Gastroesophageal sphincter (tissue), 4 donors: ENCODE measurements at regions not wholly inside any gene's neighbourhood (a gene's known extent, or its start where the extent isn't known, plus 50 kb on each side); places are given as distances from the start of the nearest gene placed in this dataset.

Experiments
- ATAC-seq: fragments of 150-250 bp; one replicate; pipeline ENCODE4 v1.9.1; 2016; ENCODE audit warnings: mild to moderate bottlenecking, moderate library complexity
- H3K27ac ChIP-seq, 4 donors: fragments of 200-600 bp; sonication (generic) in 3 of 4; 1 replicate in 3 of 4; 2 replicates in 1 of 4; pipeline ENCODE4 v1.5.1; 2016 to 2019
- H3K27me3 ChIP-seq: fragments of 200-600 bp; sonication (generic); one replicate; pipeline ENCODE4 v1.5.1; 2019
- H3K36me3 ChIP-seq, 2 donors: fragments of 200-600 bp; sonication (generic); one replicate each; pipeline ENCODE4 v1.5.1; 2019; ENCODE audit warnings: control low read depth in 1 of 2
- H3K4me1 ChIP-seq, 3 donors: fragments of 200-600 bp; sonication (generic); 1 replicate in 2 of 3; 2 replicates in 1 of 3; pipeline ENCODE4 v1.5.1; 2016 to 2019; ENCODE audit warnings: control low read depth in 2 of 3
- H3K4me3 ChIP-seq, 2 donors: fragments of 200-600 bp; sonication (generic); one replicate each; pipeline ENCODE4 v1.5.1; 2019; ENCODE audit warnings: mild to moderate bottlenecking in 1 of 2, moderate library complexity in 1 of 2
- H3K9me3 ChIP-seq, 3 donors: fragments of 200-600 bp; sonication (generic); one replicate each; pipeline ENCODE4 v1.5.1; 2017 to 2019; ENCODE audit warnings: control low read depth in 2 of 3
- CTCF ChIP-seq, 4 experiments: fragments of 200-600 bp in 2 of 4; fragments of 450-650 bp in 2 of 4; sonication (generic) in 1 of 4; IDR thresholded peaks; one replicate each; pipeline ENCODE4 v1.5.1; 2017 to 2019; ENCODE audit warnings: antibody characterized with exemption in 4 of 4, mild to moderate bottlenecking in 2 of 4, moderate library complexity in 2 of 4
- EP300 ChIP-seq: sonication (generic); formaldehyde crosslinking; IDR thresholded peaks from one replicate; pipeline ENCODE4 v1.6.1; 2017; ENCODE audit warnings: antibody characterized with exemption, mild to moderate bottlenecking
- POLR2A ChIP-seq, 2 donors: fragments of 450-650 bp; IDR thresholded peaks; one replicate each; pipeline ENCODE4 v1.6.1; 2017; ENCODE audit warnings: antibody characterized with exemption in 2 of 2, mild to moderate bottlenecking in 2 of 2, moderate library complexity in 1 of 2
- POLR2AphosphoS5 ChIP-seq: sonication (generic); formaldehyde crosslinking; IDR thresholded peaks from one replicate; pipeline ENCODE4 v1.6.1; 2017; ENCODE audit warnings: antibody characterized with exemption
- WGBS, 2 donors: methylation state at CpG; one replicate each; pipeline ENCODE4 v1.1.5; 2018; ENCODE audit warnings: low coverage in 1 of 2; 5-methylcytosine and 5-hydroxymethylcytosine counted together

- no peak overlapping the region for H3K4me3 ChIP-seq
- H3K9me3 ChIP-seq = no peaks in the 10 kb centered on the region
- H3K27me3 ChIP-seq = no peaks in the 10 kb centered on the region
- H3K27ac ChIP-seq = no peak overlapping the region
- ATAC-seq = no peak
- H3K36me3 ChIP-seq = no peaks in the 10 kb centered on the region
- 52 to 54% methylated on average over 2 of the region's 2 CpGs for WGBS, 2 donors
- TF ChIP-seq CTCF (IDR thresholded peaks at IDR 0.05) (no peak), POLR2A (IDR thresholded peaks at IDR 0.05) (no peak), POLR2AphosphoS5 (no peak), EP300 (no peak)
- no peaks in the 10 kb centered on the region for H3K4me1 ChIP-seq
Observed at GRCh38 chr2:58908501-58909154, 667.5 kb upstream of the FANCL start.

- no peak overlapping the region for H3K4me3 ChIP-seq
- 93% methylated on average over 1 of the region's 1 CpG for WGBS, 2 donors
- no peak for ATAC-seq
- H3K27me3 ChIP-seq = no peaks in the 10 kb centered on the region
- H3K36me3 ChIP-seq = no peaks in the 10 kb centered on the region
- H3K27ac ChIP-seq = no peak overlapping the region
- TF ChIP-seq POLR2A (IDR thresholded peaks at IDR 0.05) (no peak), EP300 (no peak), POLR2AphosphoS5 (no peak), CTCF (IDR thresholded peaks at IDR 0.05) (no peak)
- H3K9me3 ChIP-seq = no peaks in the 10 kb centered on the region
- no peaks in the 10 kb centered on the region for H3K4me1 ChIP-seq
Observed at GRCh38 chr2:58907644-58908043, 666.5 kb upstream of the FANCL start.

GRCh38 chr2:58906081-58906645 is 665.0 kb upstream of the FANCL start:
- TF ChIP-seq EP300 = no peak
- TF ChIP-seq CTCF (IDR thresholded peaks at IDR 0.05) = no peak
- TF ChIP-seq POLR2A (IDR thresholded peaks at IDR 0.05) = no peak
- TF ChIP-seq POLR2AphosphoS5 = no peak

GRCh38 chr2:58904095-58904494 is 663.0 kb upstream of the FANCL start:
- Histone ChIP-seq H3K27me3 (peaks cover 19% of the 10 kb centered on the region), H3K4me1 (no peaks in the 10 kb centered on the region), H3K27ac (no peak overlapping the region), H3K36me3 (no peaks in the 10 kb centered on the region), H3K9me3 (no peaks in the 10 kb centered on the region), H3K4me3 (no peak overlapping the region)
- no peak for ATAC-seq
- no peak for TF ChIP-seq POLR2AphosphoS5
- TF ChIP-seq POLR2A (IDR thresholded peaks at IDR 0.05) = no peak
- TF ChIP-seq CTCF (IDR thresholded peaks at IDR 0.05) = no peak
- TF ChIP-seq EP300 = no peak
- WGBS, 2 donors = 71 to 88% methylated on average over 1 of the region's 1 CpG

More at GRCh38 chr2:58906081-58906645, 665.0 kb upstream of the FANCL start:
- H3K4me3 ChIP-seq = no peak overlapping the region
- no peaks in the 10 kb centered on the region for H3K4me1 ChIP-seq
- no peak for ATAC-seq
- WGBS, 2 donors = 75 to 80% methylated on average over 7 of the region's 7 CpGs
- H3K27me3 ChIP-seq = peaks cover 2% of the 10 kb centered on the region
- no peak overlapping the region for H3K27ac ChIP-seq
- H3K36me3 ChIP-seq = no peaks in the 10 kb centered on the region
- no peaks in the 10 kb centered on the region for H3K9me3 ChIP-seq

GRCh38 chr2:58903427-58903826 is 662.3 kb upstream of the FANCL start:
- H3K4me3 ChIP-seq = no peak overlapping the region
- H3K4me1 ChIP-seq = no peaks in the 10 kb centered on the region
- peaks cover 19% of the 10 kb centered on the region for H3K27me3 ChIP-seq
- no peak for ATAC-seq
- 83 to 86% methylated on average over 2 of the region's 2 CpGs for WGBS, 2 donors
- H3K9me3 ChIP-seq = no peaks in the 10 kb centered on the region
- TF ChIP-seq POLR2AphosphoS5 = no peak
- no peak for TF ChIP-seq EP300
- no peak for TF ChIP-seq POLR2A (IDR thresholded peaks at IDR 0.05)
- H3K36me3 ChIP-seq = no peaks in the 10 kb centered on the region
- H3K27ac ChIP-seq = no peak overlapping the region
